ENCODE measurements at regions not wholly inside any gene's neighbourhood (a gene's known extent, or its start where the extent isn't known, plus 50 kb on each side); places are given as distances from the start of the nearest gene placed in this dataset.
A peak's percentile ranks its signal among the peaks of the same experiment; 100 is the strongest.

- TF ChIP-seq CTCF (conservative IDR thresholded peaks at IDR 0.05; ENCODE audit: low read depth, low read length) (no peak), CEBPB (IDR thresholded peaks at IDR 0.05; ENCODE audit: low read depth, low read length) (peak; percentile 26; the same call in 1 of the 2 replicates), SMC3 (IDR thresholded peaks at IDR 0.05; ENCODE audit: low read depth, low read length) (no peak), BHLHE40 (IDR thresholded peaks at IDR 0.05; ENCODE audit: low read depth, low read length) (no peak), RCOR1 (IDR thresholded peaks at IDR 0.05; ENCODE audit: insufficient replicate concordance, low read length) (no peak)
- TF ChIP-seq, protein P1, sequence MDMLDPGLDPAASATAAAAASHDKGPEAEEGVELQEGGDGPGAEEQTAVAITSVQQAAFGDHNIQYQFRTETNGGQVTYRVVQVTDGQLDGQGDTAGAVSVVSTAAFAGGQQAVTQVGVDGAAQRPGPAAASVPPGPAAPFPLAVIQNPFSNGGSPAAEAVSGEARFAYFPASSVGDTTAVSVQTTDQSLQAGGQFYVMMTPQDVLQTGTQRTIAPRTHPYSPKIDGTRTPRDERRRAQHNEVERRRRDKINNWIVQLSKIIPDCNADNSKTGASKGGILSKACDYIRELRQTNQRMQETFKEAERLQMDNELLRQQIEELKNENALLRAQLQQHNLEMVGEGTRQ (IDR thresholded peaks at IDR 0.05; ENCODE audit: low read depth, low read length) = no peak
Observed at GRCh38 chr2:21787941-21788340, 664.2 kb downstream of the TDRD15 start.

Data from IMR-90 (cell line).